GM23248 (cell line): ENCODE measurements at regions not wholly inside any gene's neighbourhood (a gene's known extent, or its start where the extent isn't known, plus 50 kb on each side); places are given as distances from the start of the nearest gene placed in this dataset.

Experiments used
- EZH2 ChIP-seq: fragments of 200-600 bp; sonication (generic); IDR thresholded peaks from 2 replicates; pipeline ENCODE4 v1.6.1; 2018; ENCODE audit warnings: antibody characterized with exemption, mild to moderate bottlenecking; ENCODE audit not compliant: insufficient read depth, poor library complexity, severe bottlenecking
- EZH2phosphoT487 ChIP-seq: fragments of 200-600 bp; sonication (generic); IDR thresholded peaks from 2 replicates; pipeline ENCODE4 v1.6.1; 2018; ENCODE audit warnings: antibody characterized with exemption, moderate library complexity, mild to moderate bottlenecking, low read depth; ENCODE audit not compliant: insufficient read depth

DNA sequence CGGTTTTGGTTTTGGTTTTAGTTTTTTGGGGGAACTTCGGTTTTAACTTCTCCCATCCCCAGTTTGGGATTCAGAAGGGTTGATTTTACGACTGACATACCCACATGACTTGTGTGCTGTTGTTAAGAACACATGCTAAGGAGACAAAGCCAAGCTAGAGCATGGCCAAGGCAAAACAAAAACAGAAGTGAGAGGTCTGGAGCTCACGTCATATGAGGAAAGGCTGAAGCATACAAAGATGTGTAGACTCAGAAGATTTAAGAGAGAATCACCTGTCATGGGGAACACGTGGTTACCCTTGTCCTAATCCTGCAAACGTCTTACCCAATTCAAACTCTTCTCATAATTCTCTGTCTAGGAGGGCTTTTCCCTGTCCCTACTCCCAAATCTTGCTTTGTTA, 465.0 kb downstream of the FAM181B start:
- TF ChIP-seq EZH2 (no peak), EZH2phosphoT487 (no peak)
